Hypothalamus (tissue), 51 donors: ENCODE measurements at regions not wholly inside any gene's neighbourhood (a gene's known extent, or its start where the extent isn't known, plus 50 kb on each side); places are given as distances from the start of the nearest gene placed in this dataset.

Source experiments
- DNase-seq, 51 donors: peaks; one replicate each; lab custom pipeline; 2025; lab: John Stamatoyannopoulos, UW

DNA sequence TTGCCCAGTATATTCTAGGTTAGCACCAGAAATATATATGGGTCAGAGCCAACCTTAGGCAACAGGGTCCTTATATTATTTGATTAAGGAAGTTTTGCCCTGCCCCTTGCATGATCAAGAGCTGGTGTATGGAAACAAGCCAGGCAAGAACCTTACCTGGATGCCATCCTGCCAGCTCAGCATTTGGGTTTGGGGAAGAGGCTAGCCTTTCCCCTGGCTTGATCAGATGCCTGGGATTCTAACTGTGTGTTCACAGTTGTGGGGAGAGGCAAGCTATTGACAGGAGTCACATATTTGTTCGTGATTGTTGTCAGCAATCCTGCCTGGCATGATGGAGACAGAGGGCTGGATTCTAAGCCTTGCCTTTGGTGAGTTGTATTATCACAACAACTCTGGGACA is 260.0 kb upstream of the DACH1 start:
- no peak for DNase-seq

DNA sequence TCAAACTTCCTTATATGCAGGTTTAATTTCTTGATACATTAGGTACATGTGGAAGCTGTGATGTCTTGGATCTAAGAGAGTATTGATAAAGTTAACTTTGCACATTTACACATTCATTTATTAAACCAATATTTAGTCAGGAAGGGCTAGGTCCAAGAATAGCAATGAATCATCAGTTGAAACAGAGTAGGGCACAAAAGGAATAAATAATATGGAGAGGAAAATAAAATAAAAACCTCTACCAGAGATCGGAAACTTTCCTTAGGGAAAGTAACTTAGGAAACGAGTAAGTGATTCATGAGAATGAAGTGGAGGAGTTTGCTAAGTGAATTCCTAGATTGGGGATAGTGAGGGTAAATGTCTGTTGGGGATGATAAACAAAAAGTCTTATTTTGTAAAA is 259.4 kb upstream of the DACH1 start:
- DNase-seq: no peak

DNA sequence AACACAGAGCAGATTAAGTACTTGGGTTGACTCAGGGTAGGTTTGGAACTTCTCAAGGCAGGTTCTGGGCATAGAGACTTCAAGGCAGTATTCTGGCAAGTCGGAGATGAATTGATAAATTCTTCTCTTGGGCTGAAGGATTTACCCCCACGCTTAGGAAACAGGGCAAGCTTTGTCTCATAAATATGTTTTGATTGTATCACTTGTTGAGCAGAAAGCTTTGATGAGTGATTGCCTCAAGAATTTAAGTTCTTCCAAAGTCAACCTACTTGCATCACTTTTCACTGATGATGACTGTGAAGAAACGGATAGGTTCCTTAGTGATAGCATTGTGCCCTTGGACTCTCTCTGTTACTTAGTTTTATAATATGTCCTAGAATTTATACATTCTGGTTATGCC is 258.6 kb upstream of the DACH1 start:
- no peak for DNase-seq

DNA sequence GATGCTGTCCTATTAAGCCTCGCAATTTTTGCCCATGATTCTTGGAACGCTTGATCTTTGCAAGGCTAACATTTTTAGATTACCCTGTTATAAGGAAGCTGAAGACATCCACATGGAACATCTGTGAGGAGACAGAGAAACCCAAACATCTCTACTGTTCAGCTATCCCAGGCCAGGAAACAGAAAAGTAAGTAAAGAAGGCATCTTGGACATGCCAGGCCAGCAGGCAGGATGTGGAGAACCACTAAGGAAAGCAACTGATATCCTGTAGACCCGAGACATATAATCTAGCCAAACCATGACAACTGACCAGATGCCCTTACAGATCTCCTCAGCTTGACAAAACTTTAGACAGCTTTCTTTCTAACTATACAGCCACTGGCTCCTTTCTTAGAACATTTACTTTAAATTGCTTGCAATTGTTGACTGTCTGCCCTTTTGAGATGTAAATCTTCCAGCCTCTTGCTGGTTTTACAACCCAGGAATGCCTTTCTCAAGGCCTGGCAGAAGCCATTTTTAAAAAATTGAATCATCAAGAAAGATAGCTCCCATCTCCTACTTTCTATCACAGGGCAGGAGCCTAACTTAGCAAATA is 255.8 kb upstream of the DACH1 start:
- DNase-seq: no peak

DNA sequence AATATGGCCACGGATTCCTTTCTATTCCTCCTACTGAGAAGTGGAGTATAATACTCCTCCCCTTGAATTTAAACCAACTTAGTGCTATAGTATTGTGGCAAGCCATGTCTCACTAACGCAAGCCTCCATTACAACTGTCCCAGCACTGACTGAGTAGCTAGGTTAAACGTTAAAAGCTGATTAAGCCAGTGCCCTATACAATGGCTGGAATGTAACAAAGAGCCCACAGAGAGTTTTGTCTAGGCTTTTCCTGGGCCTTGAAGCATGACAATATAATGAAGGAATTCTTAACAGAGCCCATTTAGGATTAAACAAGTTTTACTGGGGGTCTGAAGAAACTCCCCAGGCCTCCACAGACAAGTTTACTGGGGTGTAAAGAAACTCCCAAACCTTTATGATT is 254.5 kb upstream of the DACH1 start:
- no peak for DNase-seq

DNA sequence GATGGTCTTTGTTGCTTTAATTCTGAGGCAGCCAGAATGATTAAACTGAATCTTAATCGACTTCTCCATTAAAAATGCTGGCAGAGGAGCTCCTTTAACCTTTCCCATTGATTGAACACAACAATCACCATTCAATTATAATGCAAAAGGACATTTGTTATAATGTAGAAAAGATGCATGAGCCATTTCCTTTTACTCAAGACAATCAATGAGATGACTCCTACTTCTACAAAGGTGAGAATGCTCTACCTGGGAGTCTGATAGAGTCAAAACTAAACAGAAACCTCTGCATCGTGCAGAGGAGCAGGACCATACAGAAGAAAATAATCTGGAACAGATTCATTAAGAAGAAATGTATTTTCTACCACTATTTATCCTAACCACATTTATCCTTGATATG is 253.6 kb upstream of the DACH1 start:
- DNase-seq: no peak

DNA sequence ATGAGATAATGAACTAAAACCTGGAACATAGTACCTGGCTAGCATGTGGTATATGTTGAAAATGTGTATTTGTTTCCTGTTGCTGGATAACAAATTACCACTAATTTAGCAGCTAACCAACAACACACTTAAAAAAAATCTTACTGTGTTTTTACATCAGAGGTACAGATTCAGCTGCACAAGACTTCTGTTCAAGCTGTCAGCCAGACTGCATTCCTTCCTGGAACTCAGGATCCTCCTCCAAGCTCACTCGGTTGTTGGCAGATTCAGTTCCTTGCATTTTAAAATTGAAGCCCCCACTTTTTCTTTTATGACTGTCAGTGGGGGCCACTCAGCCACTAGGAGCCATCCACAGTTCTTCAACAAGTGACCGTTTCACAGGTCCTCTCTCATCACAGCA is 246.9 kb upstream of the DACH1 start:
- no peak for DNase-seq

DNA sequence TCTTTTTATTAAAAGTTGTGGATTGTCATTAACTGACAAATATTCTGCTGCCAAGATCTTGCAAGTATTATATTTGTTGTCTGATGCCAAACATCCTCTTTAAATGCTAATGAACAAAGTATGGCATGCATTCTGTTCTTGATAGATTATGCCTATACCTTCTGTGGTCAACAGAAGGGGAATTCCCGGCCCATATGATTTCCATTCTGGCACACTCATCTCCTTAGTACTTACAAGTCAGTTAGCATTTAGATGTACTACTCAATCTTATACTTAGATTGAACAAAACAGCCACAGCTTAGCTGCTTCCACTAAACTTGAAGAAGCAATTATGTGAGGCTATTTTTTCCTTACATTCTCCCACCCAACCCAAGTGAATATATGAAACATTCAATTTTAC is 246.1 kb upstream of the DACH1 start:
- no peak for DNase-seq

DNA sequence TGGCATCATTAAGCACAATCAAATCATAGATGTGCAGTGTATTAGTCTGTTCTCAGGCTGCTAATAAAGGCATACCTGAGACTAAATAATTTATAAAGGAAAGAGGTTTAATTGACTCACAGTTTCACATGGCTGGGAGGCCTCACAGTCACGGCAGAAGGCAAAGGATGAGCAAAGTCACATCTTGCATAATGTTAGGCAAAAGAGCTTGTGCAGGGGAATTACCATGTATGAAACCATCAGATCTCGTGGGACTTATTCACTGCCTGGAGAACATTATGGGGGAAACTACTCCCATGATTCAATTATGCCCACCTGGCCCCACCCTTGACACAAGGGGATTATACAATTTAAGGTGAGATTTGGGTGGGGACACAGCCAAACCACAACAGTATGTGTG is 245.2 kb upstream of the DACH1 start:
- DNase-seq: no peak

DNA sequence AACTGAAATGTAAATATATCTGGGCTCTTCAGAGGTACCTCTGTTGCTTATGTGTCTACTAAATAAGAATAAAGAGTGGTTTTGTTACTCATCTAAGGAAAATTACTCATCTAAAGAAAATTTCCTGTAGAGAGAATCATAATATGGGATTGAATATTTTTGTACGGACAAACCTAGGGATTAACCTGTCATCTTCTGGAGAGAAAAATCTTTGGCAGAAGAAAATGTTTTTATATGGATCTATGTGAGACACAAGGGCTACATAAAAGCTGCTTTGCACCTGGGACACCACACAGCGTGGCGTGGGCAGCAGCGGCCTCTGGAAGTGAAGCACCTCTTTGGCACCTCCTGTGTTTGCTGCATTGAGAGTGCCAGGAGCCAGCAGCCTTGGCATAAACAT is 242.9 kb upstream of the DACH1 start:
- DNase-seq: no peak

DNA sequence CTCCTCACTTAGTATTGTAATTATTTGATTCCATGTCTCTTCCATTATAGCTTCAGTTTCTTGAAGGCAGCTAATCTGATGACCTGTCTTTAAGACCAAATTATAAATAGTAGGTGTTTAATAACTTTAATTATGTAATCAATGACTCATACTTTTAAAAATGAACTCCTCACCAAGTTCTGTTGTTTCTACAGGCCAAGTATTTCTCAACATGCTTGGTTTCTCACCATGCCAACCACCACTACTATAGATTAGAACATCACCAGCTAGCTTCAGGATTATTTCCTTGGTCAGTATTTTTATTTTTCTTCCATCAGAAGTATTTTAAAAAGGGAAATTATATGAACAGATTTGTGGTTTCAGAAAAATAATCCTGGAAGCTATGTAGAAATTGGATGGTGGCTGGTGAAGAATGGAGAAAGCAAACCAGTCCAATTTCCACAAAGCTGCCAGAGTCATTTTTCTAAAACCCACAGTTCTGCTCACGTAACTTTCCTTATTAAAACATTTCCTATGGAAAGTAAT is 237.7 kb upstream of the DACH1 start:
- DNase-seq: no peak

DNA sequence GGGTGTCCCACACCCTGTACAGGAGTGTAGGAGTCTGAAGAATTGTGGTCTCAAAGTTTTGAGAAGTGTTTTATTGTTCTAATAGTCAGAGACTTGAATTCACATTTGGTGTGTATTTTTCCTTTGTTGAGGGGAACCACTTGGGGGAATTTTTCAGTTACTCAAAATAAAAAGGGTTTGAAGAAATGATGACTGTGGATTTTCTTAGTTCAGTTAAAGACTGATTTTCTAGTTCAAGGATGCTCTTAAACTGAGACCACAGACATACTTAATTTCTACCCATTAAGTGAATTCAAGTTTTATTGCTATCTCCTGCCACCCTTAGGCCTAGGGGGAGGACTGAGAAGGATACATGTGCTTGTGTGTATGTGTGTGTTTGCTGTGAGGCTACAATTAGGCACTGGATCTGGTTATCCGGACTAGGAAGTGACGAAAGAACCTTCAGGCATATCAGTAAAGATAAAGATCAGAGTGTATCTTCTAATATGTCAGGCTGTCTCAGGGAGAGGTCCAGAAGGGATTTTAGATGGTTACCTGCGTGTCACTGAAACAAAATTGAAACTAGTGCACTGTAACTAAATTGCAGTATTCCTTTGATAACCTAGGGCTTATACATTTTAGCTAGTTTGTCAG is 234.9 kb upstream of the DACH1 start:
- DNase-seq: no peak

DNA sequence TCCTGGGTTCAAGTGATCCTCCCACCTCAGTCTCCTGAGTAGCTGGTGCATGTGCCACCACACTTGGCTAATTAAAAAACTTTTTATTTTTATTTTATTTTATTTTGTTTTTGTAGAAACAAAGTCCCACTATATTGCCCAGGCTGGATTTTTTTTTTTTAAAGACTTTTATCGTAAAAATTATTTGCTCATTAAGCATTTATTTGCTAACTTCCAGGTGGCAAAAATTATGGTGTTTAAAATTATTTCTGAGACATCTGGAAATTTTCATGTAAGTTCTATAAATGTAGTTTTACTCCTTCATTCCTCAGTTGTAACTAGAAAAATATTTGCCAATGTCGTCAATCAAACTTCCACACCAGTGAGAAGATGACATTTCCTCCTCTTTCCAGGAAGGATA is 233.3 kb upstream of the DACH1 start:
- DNase-seq: no peak

DNA sequence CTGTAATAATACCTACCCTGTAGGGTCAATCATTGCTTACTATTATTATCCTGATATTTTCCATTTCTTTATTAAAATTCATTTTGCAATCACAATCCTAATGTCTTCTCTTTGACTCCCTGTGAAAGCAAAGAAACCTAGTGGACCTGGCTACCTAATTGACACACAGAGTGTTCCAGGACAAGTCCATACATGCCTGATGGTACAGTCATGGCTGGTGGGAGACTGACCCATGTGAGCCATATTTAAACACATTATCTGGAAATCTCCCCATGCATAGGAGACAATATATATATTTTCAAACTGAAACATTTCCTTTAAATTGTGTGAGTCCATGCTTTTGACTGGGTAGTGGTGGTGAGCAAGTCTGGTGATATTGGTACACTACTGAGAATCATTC is 230.6 kb upstream of the DACH1 start:
- DNase-seq: no peak

DNA sequence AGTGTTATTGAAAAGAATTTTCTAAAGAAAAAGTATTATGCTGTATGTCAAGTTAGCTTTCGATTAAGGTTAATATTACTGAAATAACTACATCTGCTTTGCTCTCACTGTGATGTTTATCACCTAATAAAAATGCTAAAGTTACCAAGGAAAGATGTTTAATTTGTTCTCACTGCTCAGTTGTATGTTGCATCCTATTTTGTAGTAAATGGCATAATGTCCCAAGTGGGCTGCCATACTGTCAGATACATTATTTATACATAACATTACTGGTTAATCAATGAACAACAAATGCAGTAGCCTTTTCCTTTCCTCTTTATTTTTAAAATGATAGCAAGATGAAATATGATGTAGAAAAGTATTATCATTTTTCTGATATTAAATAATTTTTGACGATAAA is 226.3 kb upstream of the DACH1 start:
- DNase-seq: no peak

DNA sequence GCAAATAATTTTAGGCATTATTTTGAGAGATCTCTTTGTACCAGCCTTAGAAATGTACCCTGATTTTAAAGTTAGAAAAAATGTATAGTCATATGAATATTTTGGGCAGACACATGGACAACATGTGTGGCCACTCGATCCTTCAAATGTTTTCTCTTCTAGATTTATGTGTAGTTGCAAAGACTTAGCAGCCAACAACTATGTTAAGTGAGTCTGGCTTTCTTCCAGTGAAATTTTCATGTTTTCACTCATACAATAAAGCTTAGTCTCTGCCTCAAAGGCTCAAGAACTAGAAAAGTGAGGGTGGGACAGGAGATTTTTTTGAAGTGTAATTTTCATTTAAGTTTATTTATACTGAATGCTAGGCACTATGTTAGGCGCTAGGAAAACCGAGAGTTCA is 207.7 kb upstream of the DACH1 start:
- DNase-seq: no peak

DNA sequence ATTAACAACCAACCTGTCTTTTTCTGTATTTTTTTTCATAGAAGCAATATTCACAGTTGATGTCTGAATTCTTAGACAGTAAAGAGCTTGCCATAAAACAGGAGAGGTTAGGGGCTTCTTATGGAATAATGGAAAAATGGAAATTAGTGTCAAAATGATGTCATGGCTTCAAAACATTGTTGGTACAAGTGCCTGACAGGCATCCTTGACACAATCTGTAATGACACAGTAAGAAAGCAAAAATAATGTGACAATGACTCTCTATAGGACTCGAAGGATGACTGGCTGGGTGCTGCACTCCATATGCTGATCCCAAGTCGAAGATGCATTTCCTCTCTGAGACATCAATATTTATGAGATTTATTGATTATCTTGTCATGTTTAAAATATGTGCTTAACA is 205.3 kb upstream of the DACH1 start:
- no peak for DNase-seq

DNA sequence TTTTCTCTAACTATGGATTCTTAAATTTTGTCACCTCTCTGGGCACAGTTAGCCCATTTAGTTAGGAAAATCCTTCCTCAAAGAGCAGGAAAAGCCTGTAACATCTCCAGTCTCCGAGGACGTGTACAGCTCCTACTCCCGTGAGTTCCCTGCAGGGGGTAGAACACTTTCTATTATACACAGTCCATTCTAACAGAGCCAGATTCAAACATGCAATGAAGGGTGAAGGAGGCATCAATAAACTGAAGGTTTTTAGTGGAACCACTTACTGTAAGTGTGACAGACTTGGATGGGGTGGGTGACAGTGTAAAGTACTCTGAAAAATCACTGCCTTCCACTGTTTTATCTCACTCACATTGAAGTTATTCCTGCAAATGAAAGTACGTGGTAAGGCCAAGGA is 204.7 kb upstream of the DACH1 start:
- DNase-seq: no peak

DNA sequence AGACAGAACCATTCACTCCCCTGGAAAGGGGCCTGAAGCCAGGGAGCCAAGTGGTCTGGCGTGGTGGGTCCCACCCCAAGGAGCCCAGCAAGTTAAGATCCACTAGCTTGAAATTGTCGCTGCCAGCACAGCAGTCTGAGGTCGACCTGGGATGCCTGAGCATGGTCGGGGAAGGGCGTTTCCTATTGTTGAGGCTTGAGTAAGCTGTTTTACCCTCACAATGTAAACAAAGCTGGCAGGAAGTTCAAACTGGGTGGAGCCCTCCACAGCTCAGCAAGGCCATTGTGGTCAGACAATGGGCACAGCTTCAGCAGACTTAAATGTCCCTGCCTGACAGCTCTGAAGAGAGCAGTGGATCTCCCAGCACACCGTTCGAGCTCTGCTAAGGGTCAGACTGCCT is 195.6 kb upstream of the DACH1 start:
- no peak for DNase-seq

DNA sequence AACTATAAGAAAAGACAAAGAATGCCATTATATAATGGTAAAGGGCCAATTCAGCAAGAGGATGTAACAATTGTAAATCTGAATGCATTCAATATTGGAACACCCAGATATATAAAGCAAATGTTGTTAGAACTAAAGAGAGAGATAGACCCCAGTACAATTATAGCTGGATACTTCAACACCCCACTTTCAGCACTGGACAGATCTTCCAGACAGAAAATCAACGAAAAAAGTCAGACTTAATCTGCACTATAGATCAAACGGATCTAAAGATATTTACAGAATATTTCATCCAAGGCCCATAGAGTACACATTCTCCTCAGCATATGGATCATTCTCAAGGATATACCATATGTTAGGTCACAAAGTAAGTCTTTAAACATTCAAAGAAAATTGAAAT is 194.6 kb upstream of the DACH1 start:
- no peak for DNase-seq

DNA sequence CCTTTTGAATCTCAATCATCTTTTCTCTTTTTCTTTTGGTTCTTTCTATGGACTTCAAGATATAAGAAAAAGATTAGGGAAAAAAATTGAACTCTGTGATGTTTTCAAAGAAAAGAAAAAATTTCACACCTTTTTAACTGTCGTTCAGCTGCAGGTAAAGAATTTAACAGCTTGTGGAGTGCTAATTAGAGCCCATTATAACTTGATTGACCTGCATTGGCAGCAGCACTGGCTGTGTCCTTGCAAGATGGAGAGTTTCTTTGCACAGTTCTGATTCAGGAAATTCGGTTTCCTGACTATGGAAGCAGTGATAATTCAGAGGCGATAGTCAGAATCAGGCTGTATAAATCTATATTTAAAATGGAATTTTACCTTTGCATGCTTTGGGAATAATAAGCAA is 183.2 kb upstream of the DACH1 start:
- no peak for DNase-seq

DNA sequence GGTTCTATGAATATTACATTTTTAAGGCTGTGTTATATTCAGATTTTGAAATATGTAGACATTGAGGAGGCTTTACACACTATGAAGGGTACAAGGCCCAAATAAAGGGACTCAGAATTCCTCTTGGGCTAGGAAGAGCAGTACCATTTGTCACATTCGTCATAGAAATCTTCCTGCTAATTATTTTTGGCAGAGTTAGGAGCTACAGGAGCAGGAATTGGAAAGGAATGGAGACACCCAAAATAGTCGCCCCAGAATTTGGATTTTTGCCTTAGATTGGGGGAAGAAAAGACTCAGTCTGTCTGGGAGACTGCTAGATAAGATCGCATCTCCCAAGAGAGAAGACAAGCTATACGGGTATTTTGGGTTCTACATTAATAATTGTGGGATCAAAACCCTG is 176.4 kb upstream of the DACH1 start:
- DNase-seq: no peak

DNA sequence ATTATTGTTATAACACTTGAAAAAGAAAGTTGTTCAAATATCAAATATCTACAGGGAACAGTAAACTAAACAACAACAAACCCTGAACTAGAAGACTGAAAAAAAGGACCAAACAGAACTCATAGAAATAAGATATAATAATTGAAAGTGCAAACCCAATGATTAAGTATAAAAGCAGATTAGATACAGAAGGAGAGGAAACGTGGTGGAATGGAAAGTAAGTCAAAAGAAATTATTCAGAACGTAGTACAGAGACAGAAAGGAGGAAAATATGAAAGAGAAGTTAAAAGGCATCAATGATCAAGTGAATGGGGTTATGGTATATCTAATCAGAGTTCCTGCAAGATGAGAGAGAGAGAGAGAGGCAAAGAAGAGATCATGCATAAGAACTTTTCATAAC is 174.2 kb upstream of the DACH1 start:
- no peak for DNase-seq
